SK-N-SH (cell line): ENCODE measurements at regions not wholly inside any gene's neighbourhood (a gene's known extent, or its start where the extent isn't known, plus 50 kb on each side); places are given as distances from the start of the nearest gene placed in this dataset.

Experiments
- CHD2 ChIP-seq: fragments of 150-350 bp; IDR thresholded peaks from 2 replicates; pipeline ENCODE4 v1.6.1; 2018; ENCODE audit warnings: low read length; ENCODE audit not compliant: partially characterized antibody
- FOSL2 ChIP-seq: IDR thresholded peaks from 2 replicates; pipeline ENCODE4 v1.4.0; 2012; ENCODE audit warnings: low read depth, mild to moderate bottlenecking, moderate library complexity, borderline replicate concordance
- FOXJ3 ChIP-seq: sonication (generic); formaldehyde crosslinking; IDR thresholded peaks from 2 replicates; pipeline ENCODE4 v1.5.1; 2020; ENCODE audit warnings: mild to moderate bottlenecking, missing genetic modification reagents
- GABPA ChIP-seq: IDR thresholded peaks from 2 replicates; pipeline ENCODE4 v1.4.0; 2012; ENCODE audit warnings: low read depth, mild to moderate bottlenecking
- POLR2AphosphoS5 ChIP-seq: IDR thresholded peaks from 2 replicates; pipeline ENCODE4 v1.6.1; 2012; ENCODE audit warnings: low read depth, low read length
- RAD21 ChIP-seq: IDR thresholded peaks from 2 replicates; pipeline ENCODE4 v1.6.1; 2012; ENCODE audit warnings: mild to moderate bottlenecking, low read length
- SMC3 ChIP-seq: IDR thresholded peaks from 2 replicates; pipeline ENCODE4 v1.6.1; 2012; ENCODE audit warnings: low read depth, low read length, improper control_type of control experiment
- YY1 ChIP-seq: IDR thresholded peaks from 2 replicates; pipeline ENCODE4 v1.4.0; 2012; ENCODE audit warnings: low read depth, mild to moderate bottlenecking
- TF ChIP-seq, protein P1 (sequence below): fragments of 200-600 bp; sonication (generic); IDR thresholded peaks from 2 replicates; pipeline ENCODE4 v1.6.1; 2017; ENCODE audit warnings: antibody characterized with exemption, mild to moderate bottlenecking, moderate library complexity
- TF ChIP-seq, protein P2 (sequence below): fragments of 150-350 bp; IDR thresholded peaks from 2 replicates; pipeline ENCODE4 v1.6.1; 2016; ENCODE audit warnings: mild to moderate bottlenecking, low read depth, low read length
- TF ChIP-seq, protein P3 (sequence below): IDR thresholded peaks from 2 replicates; pipeline ENCODE4; 2012
- TF ChIP-seq, protein P4 (sequence below): IDR thresholded peaks from 2 replicates; pipeline ENCODE4 v1.4.0; 2012; ENCODE audit warnings: low read depth
- TF ChIP-seq, protein P5 (sequence below): IDR thresholded peaks from 2 replicates; pipeline ENCODE4 v1.4.0; 2012; ENCODE audit warnings: low read depth, borderline replicate concordance

DNA sequence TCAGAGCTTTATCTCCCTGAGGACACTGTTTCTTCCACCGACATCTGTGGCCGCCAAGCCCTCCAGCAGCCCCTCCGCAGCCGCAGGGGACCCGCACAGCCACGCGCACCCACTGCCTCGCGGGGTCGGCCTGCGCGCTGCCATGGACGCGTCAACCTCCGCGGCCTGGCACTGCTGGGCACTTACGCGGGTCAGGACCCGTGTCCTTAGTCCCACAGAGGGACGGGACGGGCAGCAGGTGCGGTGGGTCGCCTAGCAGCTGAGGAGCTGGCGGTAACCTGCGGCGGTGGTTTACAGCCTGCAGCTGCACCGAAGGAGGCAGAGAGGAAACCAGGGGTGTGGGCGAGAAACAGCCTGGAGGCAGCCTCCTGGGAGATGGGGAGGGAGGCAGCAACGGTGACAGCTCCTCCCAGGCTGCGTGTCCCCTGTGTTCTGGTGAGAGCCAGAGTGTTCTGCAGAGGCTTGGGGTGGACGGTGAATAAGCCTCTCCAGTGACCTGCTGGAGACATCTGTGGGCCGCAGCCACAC, 61.3 kb downstream of the SEC61G start:
- TF ChIP-seq, protein P1, sequence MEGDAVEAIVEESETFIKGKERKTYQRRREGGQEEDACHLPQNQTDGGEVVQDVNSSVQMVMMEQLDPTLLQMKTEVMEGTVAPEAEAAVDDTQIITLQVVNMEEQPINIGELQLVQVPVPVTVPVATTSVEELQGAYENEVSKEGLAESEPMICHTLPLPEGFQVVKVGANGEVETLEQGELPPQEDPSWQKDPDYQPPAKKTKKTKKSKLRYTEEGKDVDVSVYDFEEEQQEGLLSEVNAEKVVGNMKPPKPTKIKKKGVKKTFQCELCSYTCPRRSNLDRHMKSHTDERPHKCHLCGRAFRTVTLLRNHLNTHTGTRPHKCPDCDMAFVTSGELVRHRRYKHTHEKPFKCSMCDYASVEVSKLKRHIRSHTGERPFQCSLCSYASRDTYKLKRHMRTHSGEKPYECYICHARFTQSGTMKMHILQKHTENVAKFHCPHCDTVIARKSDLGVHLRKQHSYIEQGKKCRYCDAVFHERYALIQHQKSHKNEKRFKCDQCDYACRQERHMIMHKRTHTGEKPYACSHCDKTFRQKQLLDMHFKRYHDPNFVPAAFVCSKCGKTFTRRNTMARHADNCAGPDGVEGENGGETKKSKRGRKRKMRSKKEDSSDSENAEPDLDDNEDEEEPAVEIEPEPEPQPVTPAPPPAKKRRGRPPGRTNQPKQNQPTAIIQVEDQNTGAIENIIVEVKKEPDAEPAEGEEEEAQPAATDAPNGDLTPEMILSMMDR, result no peak
- TF ChIP-seq, protein P2, sequence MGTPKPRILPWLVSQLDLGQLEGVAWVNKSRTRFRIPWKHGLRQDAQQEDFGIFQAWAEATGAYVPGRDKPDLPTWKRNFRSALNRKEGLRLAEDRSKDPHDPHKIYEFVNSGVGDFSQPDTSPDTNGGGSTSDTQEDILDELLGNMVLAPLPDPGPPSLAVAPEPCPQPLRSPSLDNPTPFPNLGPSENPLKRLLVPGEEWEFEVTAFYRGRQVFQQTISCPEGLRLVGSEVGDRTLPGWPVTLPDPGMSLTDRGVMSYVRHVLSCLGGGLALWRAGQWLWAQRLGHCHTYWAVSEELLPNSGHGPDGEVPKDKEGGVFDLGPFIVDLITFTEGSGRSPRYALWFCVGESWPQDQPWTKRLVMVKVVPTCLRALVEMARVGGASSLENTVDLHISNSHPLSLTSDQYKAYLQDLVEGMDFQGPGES, result no peak
- TF ChIP-seq POLR2AphosphoS5 (no peak), GABPA (no peak), FOXJ3 (CRISPR knock-in tag) (no peak), SMC3 (no peak), CHD2 (no peak), YY1 (no peak), FOSL2 (no peak), RAD21 (no peak)
- TF ChIP-seq, protein P3, sequence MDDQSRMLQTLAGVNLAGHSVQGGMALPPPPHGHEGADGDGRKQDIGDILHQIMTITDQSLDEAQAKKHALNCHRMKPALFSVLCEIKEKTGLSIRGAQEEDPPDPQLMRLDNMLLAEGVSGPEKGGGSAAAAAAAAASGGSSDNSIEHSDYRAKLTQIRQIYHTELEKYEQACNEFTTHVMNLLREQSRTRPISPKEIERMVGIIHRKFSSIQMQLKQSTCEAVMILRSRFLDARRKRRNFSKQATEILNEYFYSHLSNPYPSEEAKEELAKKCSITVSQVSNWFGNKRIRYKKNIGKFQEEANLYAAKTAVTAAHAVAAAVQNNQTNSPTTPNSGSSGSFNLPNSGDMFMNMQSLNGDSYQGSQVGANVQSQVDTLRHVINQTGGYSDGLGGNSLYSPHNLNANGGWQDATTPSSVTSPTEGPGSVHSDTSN, result no peak
- TF ChIP-seq, protein P4, sequence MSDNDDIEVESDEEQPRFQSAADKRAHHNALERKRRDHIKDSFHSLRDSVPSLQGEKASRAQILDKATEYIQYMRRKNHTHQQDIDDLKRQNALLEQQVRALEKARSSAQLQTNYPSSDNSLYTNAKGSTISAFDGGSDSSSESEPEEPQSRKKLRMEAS, result no peak
- TF ChIP-seq, protein P5, sequence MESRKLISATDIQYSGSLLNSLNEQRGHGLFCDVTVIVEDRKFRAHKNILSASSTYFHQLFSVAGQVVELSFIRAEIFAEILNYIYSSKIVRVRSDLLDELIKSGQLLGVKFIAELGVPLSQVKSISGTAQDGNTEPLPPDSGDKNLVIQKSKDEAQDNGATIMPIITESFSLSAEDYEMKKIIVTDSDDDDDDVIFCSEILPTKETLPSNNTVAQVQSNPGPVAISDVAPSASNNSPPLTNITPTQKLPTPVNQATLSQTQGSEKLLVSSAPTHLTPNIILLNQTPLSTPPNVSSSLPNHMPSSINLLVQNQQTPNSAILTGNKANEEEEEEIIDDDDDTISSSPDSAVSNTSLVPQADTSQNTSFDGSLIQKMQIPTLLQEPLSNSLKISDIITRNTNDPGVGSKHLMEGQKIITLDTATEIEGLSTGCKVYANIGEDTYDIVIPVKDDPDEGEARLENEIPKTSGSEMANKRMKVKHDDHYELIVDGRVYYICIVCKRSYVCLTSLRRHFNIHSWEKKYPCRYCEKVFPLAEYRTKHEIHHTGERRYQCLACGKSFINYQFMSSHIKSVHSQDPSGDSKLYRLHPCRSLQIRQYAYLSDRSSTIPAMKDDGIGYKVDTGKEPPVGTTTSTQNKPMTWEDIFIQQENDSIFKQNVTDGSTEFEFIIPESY, result no peak
